GM19035 (cell line): ENCODE measurements at regions not wholly inside any gene's neighbourhood (a gene's known extent, or its start where the extent isn't known, plus 50 kb on each side); places are given as distances from the start of the nearest gene placed in this dataset.

Experiments
- ATAC-seq: cut with Tn5 transposase; IDR thresholded peaks from one replicate; pipeline ENCODE4 v1.9.1; 2021; ENCODE audit not compliant: unreplicated experiment

DNA sequence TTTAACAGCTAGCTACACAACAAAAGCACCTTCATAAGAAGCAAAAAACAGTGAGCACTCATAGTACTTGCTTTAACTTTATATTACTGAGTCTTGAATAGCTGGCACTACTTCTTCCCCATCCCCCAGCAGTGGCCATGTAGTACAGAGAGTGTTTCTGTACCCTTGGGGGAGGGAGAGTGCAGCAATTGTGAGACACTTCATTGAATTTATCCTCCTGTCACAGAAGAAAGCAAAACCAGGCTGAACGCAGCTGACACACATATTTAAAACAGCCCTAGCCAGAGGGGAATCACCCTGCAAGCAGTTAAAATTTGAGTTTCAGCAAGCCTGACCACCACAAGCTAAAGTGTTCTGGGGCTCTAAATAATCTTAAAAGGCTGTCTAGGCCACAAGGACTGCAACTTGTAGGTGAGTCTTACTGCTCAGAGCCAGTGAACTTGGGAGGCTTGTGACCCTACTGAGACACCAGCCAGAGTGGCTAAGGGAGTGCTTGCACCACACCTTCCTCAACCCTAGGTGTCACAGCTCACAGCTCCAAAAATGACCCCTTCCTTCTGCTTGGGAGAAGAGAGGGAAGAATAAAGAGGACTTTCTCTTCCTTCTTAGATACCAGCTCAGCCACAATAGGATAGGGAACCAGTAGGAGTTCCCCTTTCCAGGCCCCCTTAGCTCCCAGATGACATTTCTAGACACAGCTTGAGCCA is 97.7 kb upstream of the MEOX2 start:
- no peak for ATAC-seq

GRCh38 chr7:15782656-15783055 is 96.2 kb upstream of the MEOX2 start:
- ATAC-seq = no peak

- no peak for ATAC-seq
Measured at GRCh38 chr7:15781944-15782343, 95.5 kb upstream of the MEOX2 start.

DNA sequence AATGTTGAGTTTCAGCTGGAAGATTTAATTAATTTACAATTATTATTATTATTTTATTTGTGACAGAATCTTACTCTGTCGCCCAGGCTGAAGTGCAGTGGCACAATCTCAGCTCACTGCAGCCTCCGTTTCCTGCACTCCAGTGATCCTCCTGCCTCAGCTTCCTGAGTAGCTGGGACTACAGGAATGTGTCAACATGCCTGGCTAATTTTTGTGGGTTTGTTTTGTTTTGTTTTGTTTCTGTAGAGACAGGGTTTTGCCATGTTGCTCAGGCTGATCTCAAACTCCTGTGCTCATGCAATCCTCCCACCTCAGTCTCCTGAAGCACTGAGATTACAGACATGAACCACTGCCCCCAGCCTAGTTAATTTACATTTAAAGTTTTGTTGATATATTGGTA is 93.8 kb upstream of the MEOX2 start:
- no peak for ATAC-seq

GRCh38 chr7:15778191-15778590 is 91.7 kb upstream of the MEOX2 start:
- ATAC-seq = no peak

GRCh38 chr7:15765753-15766152 is 79.3 kb upstream of the MEOX2 start:
- no peak for ATAC-seq

- no peak for ATAC-seq
Measured at GRCh38 chr7:15764851-15765382, 78.4 kb upstream of the MEOX2 start.

DNA sequence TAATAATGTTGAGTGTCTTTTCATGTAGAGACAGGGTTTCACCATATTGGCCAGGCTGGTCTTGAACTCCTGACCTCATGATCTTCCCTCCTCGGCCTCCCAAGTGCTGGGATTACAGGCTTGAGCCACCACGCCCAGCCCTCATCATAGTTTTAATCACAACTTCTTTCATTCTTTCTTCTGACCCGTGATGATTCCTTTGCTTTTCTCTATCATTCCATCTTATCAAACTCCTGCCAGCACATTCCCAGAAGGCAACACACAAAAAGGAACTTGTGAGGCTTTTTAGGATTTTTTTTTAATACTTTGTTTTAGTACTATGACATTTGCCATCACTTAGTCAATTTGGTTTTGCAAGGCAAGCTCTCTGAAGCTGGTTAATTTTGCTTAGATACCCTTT is 77.5 kb upstream of the MEOX2 start:
- ATAC-seq = no peak

DNA sequence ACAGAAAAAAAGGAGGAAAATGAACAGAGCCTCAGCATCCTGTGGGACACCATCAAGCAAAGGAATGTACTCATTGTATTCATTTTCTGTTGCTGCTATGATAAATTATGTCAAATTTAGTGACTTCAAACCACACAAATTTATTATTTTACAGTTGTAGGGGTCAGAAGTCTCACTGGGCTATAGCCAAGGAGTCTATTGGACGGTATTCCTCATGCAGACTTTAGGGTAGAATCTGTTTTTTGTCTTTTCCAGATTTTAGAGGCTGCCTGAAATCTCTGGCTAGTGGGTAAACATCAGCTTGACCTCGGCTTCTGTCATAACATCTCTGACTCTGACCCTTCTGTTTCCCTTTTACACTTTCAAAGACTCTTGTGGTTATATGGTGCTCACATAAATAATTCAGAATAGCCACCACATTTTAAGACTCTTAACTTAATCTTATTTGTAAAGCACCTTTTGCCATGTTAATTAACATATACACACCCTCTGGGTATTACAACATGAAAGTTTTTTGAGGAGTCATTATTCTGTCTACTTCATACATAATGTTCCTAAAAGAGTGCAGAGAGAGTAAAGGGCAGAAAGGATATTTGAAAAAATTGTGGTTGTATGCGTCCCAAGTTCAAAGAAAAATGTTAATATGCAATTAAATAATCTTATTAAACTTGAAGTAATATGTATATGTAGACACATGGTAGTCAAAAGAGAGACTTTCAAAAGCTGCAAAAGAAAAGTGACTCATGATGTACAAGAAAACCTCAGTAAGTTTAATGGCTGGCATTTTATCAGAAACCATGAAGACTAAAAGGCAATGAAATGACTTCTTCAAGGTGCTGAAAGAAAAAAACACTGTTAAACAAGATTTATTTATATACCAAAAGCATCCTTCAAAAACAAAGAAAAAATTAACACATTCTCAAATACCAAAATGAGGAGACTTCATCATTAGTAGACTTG is 70.8 kb upstream of the MEOX2 start:
- no peak for ATAC-seq

DNA sequence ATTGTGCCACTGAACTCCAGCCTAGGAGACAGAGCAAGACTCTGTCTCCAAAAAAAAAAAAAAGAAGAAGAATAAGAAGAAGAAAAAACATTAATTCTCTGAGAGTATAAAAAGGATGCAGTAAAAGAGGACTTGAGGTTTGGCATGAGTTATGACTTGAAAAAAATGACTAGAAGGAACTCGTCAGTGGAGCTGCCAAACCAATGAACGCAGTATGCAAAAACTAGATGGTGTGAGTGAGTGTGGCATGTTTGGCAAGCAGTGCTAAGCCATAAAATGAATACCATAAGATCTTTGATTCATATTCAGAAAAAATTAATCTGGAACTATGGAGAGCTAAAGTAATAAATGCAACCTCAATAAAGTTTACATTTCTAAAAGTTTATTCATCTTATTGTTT is 68.6 kb upstream of the MEOX2 start:
- ATAC-seq = no peak

DNA sequence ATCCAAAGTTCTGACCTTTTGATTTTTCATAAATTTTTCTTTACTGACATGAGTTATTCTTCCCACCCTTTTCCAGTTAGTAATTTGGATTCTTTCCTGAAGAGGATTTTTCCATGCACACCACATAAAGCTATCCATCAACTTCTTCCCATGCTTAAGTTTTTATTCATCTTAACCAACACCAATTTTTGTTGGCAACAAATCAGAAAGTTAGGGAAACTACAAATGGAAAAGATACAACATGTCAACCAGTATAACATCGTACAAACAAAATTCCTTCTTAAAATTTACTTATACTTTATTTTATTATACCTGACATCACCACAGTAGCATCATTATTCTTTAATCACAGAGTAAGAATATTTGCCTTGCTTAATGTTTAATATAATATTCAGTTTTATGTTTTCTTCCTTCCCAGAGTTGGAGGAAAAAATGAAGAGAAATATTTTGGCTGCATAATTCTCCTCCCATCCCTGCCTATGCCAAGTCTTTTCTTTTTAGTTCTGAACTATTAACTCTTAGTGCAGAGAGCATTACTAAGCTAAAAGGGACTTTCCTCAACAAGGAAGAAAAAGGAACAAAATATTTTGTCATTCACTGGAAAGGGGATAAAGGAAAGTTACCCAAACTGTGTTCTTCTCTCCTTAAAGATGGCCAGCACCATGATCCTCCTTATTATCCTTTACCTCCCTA is 67.5 kb upstream of the MEOX2 start:
- ATAC-seq = no peak

- no peak for ATAC-seq
Measured at GRCh38 chr7:15752377-15752776, 65.9 kb upstream of the MEOX2 start.

DNA sequence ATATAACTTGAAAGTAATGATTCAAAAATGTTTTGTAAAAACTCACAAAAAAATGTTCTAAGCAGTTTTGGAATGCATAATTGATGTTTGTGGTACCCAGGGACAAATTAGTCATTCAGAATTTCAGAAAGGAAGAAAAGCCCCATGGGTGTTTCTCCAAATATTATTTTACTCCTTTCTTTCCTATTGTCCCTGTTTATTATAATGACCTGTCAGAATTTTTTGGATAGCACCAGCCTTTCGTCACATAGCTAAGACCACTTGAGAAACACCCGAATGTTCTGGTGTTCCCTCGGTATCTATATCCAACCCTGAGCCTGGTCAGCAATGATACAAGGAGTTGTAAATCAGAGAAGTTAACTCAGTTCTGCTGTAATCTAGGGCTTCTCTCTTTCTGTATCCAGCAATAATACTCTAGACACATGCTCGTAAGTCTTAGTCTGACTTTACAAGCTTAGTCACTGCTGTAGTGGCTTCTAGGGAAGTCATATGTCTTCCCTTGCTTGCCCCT is 64.8 kb upstream of the MEOX2 start:
- no peak for ATAC-seq

- ATAC-seq = no peak
Measured at GRCh38 chr7:15750727-15751126, 64.2 kb upstream of the MEOX2 start.

DNA sequence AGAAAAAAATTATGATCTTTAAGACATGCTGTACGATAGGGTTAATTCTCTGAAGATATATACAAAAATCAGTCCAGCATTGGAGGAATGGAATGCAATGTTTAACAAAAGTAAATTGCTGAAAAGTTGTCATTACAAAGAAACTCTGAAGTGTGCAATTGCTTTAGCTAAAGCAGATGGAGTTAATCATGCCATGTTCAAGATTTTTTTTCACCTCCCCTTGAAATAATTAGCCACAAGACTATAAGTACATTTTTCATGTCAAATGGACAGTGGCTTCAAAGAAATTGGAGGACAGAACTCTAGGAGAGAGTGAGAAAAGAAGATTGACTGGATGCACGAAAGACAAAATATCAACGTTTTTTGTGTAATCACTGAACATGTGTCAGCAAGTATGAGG is 63.1 kb upstream of the MEOX2 start:
- ATAC-seq = no peak

GRCh38 chr7:15747712-15748111 is 61.2 kb upstream of the MEOX2 start:
- no peak for ATAC-seq

DNA sequence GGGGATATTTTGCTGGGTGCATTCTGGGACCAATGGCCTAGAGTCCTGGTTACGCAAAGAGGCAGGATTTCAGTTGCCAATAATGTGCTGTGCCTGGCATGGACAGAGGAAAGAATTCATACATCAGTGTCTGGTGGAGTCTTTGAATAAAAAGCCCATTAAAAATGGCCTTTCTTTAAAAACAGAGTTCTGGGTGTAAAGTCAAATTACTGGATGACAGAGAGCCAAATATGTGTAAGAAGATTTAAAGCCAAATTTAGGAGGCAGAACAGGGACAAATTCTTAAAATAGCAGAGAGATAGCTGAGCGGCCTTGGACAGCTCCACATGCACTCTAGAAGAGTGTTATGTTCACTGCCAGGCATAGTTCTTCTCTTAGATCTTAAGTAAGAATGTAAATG is 60.8 kb upstream of the MEOX2 start:
- ATAC-seq = no peak

DNA sequence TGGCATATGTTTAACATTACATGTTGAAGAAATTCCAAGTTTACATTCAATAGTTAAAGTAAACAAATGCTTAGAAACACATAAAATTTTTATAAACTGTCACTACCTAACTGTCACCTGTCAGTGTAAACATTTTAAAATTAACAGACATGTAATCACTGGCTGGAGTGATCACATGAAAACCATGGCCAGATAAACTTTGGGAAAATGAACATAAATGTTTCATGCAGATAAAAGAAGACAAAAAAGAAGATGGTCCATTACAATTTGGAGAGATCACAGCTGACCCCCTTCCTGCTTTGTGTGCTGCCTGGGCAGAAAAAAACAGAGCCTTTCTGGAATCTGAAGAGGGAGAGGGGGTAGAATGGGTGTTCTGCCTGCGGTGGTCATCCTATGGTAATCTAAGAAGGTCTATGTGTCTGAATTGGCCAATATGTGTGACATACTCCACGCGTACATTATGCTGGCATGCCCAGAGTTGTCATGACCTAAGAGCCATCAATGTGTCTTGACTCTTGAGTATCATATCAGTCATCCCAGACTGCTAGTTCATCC is 57.5 kb upstream of the MEOX2 start:
- ATAC-seq = no peak

GRCh38 chr7:15737601-15738000 is 51.1 kb upstream of the MEOX2 start:
- ATAC-seq = no peak
